ENCODE measurements at regions not wholly inside any gene's neighbourhood (a gene's known extent, or its start where the extent isn't known, plus 50 kb on each side); places are given as distances from the start of the nearest gene placed in this dataset.

DNA sequence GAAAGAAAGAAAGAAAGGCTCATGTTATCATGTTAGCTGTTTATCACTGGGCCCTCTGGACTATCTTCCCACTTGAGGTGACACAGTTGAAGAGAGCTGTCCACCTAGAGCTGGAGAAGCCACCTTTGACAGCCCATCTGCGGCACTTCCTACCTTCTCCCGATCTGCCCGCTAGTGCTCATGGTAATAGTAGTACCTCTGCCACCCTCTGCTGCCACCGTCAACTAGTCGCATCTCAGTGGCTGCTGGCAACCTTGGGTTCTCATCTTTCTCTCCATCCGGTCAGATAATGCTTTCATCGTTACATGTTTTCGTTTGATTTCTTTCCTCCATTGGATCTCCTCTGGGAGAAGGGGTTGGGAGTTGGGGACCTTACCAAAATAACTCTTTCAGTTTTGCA is 63.2 kb upstream of the COPS8 start:
- TF ChIP-seq FOXM1 (IDR thresholded peaks at IDR 0.05; ENCODE audit: borderline replicate concordance, low read depth) (no peak), CEBPB (IDR thresholded peaks at IDR 0.05) (no peak), RAD21 (IDR thresholded peaks at IDR 0.05; ENCODE audit: low read depth) (no peak), TCF12 (IDR thresholded peaks at IDR 0.05; ENCODE audit: low read depth) (no peak), ZBTB7A (IDR thresholded peaks at IDR 0.05; ENCODE audit: low read depth) (no peak)
- TF ChIP-seq, protein P1, sequence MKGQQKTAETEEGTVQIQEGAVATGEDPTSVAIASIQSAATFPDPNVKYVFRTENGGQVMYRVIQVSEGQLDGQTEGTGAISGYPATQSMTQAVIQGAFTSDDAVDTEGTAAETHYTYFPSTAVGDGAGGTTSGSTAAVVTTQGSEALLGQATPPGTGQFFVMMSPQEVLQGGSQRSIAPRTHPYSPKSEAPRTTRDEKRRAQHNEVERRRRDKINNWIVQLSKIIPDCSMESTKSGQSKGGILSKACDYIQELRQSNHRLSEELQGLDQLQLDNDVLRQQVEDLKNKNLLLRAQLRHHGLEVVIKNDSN (IDR thresholded peaks at IDR 0.05), result no peak

DNA sequence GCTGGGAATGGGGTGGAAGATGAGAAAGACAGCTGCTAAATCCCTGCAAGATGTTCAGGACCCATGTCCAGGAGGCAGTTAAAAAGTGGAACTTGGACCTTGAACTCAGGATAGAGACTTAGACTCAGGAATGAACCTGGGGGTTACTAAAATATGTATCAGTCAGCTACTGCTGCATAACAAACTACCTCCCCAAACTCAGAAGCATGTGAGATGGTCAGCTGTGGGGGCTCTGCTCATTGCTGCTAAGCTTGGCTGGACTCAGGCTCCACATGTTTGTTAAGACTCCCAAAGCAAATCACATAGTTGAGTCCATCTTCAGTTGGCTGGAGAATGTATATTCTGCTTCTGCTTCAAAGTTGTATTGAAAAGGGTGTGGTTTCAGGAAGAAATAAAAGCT is 61.4 kb upstream of the COPS8 start:
- TF ChIP-seq TAF1 (IDR thresholded peaks at IDR 0.05; ENCODE audit: low read depth) (no peak), TCF12 (IDR thresholded peaks at IDR 0.05; ENCODE audit: low read depth) (no peak), CREB1 (IDR thresholded peaks at IDR 0.05; ENCODE audit: low read depth) (no peak), EP300 (IDR thresholded peaks at IDR 0.05; ENCODE audit: borderline replicate concordance) (no peak), TEAD4 (IDR thresholded peaks at IDR 0.05) (no peak), NFIC (IDR thresholded peaks at IDR 0.05) (no peak), ZBTB7A (IDR thresholded peaks at IDR 0.05; ENCODE audit: low read depth) (no peak), FOXM1 (IDR thresholded peaks at IDR 0.05; ENCODE audit: borderline replicate concordance, low read depth) (no peak), RAD21 (IDR thresholded peaks at IDR 0.05; ENCODE audit: low read depth) (no peak)
- TF ChIP-seq, protein P2, sequence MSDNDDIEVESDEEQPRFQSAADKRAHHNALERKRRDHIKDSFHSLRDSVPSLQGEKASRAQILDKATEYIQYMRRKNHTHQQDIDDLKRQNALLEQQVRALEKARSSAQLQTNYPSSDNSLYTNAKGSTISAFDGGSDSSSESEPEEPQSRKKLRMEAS (IDR thresholded peaks at IDR 0.05), result no peak
- TF ChIP-seq, protein P1 (IDR thresholded peaks at IDR 0.05), result no peak

DNA sequence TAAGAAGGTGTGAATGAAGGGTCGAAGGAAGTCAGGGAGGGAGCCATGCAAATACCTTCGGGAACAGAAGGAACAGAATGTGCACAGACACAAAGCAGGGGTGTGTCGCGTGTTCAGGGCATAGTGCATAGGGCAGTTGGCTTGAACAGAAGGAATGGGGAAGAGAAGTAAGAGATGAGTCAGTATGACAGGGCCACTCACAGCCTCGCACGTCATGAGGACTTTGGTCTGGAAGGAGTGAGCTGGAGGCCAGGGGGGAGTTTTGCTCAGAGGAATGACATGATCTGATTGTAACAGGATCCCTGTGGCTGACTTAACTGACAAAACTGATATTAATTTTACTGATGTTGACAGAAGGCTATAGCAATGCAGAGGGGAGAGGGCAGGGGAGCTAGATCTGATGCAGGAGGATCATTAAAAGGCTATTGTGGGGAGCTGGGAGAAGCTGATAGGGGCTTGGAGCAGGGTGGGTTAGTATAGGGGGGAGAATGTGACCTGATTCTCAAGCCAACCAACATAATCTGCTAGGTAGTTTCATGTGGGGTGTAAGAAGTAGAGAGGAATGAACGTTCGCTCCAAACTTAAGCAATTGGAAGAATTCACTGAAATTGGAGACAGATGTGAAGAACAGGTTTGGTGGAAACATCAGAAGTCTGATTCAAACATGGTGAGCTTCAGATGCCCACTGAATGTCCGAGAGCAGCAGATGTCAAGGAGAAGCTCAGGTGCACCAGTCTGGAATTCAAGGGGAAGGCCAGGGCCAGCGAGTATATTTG is 60.4 kb upstream of the COPS8 start:
- TF ChIP-seq, protein P2 (IDR thresholded peaks at IDR 0.05), result no peak
- TF ChIP-seq ZBTB7A (IDR thresholded peaks at IDR 0.05; ENCODE audit: low read depth), result no peak
- TF ChIP-seq CREB1 (IDR thresholded peaks at IDR 0.05; ENCODE audit: low read depth), result no peak
- TF ChIP-seq CEBPB (IDR thresholded peaks at IDR 0.05), result no peak
- TF ChIP-seq, protein P3, sequence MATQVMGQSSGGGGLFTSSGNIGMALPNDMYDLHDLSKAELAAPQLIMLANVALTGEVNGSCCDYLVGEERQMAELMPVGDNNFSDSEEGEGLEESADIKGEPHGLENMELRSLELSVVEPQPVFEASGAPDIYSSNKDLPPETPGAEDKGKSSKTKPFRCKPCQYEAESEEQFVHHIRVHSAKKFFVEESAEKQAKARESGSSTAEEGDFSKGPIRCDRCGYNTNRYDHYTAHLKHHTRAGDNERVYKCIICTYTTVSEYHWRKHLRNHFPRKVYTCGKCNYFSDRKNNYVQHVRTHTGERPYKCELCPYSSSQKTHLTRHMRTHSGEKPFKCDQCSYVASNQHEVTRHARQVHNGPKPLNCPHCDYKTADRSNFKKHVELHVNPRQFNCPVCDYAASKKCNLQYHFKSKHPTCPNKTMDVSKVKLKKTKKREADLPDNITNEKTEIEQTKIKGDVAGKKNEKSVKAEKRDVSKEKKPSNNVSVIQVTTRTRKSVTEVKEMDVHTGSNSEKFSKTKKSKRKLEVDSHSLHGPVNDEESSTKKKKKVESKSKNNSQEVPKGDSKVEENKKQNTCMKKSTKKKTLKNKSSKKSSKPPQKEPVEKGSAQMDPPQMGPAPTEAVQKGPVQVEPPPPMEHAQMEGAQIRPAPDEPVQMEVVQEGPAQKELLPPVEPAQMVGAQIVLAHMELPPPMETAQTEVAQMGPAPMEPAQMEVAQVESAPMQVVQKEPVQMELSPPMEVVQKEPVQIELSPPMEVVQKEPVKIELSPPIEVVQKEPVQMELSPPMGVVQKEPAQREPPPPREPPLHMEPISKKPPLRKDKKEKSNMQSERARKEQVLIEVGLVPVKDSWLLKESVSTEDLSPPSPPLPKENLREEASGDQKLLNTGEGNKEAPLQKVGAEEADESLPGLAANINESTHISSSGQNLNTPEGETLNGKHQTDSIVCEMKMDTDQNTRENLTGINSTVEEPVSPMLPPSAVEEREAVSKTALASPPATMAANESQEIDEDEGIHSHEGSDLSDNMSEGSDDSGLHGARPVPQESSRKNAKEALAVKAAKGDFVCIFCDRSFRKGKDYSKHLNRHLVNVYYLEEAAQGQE (IDR thresholded peaks at IDR 0.05; ENCODE audit: low read depth), result no peak
- no peak for TF ChIP-seq TAF1 (IDR thresholded peaks at IDR 0.05; ENCODE audit: low read depth)
- no peak for TF ChIP-seq RAD21 (IDR thresholded peaks at IDR 0.05; ENCODE audit: low read depth)

DNA sequence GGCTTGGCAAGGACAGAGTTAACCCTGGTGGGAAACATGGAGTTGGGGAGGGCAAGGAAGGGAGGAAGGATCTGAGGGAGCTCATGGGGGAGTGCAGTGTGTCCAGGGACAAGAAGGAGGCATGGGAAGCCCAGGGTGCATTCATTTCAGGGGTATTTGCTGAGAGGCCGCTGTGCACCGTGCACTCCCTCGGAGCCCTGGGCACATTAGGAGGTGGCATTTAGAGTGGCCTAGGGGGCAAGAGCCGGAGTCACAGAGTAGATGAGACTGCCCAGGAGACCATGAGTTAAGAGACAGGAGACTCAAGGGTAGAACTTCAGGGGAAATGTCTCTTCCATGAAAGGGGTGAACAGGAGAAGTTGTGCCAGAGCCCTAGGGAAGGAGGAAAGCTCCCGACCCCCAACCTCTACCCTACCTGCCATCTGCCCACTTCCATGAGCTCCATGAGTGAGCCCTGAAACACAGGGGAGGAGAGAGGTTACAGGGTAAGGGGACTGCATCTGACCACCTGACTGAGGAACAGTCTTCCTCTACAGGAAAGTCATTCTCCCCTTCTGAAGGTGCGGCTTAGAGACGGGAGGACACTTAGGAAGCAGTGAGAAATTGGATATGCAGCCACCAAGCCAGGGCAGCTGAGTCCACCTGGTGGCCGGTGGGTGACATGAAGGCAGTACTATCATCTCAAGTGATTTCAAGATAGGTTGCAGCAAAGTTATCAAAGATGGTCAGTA is 58.5 kb upstream of the COPS8 start:
- peak; percentile 91 for TF ChIP-seq RAD21 (IDR thresholded peaks at IDR 0.05; ENCODE audit: low read depth)
- TF ChIP-seq, protein P2 (IDR thresholded peaks at IDR 0.05), result no peak
- no peak for TF ChIP-seq TEAD4 (IDR thresholded peaks at IDR 0.05)

DNA sequence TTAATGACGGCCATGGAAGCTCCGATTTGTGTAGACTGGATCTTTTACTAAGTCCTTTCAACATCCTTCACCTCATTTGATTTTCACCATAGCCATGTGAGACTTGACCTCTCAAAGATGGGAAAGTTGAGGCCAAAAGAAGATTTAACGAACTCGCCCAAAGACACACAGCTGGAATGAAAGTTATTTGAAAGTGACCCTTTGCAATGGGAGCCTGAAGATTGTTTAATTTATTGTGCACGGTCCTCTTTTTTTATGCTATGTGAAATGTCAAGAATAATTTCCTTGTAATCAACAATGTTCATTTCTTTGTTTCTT is 58.0 kb upstream of the COPS8 start:
- TF ChIP-seq CREB1 (IDR thresholded peaks at IDR 0.05; ENCODE audit: low read depth) (no peak), EP300 (IDR thresholded peaks at IDR 0.05; ENCODE audit: borderline replicate concordance) (no peak), CEBPB (IDR thresholded peaks at IDR 0.05) (no peak), ZBTB7A (IDR thresholded peaks at IDR 0.05; ENCODE audit: low read depth) (no peak), TEAD4 (IDR thresholded peaks at IDR 0.05) (no peak), RAD21 (IDR thresholded peaks at IDR 0.05; ENCODE audit: low read depth) (no peak), YY1 (IDR thresholded peaks at IDR 0.05; ENCODE audit: low read depth) (no peak), FOXM1 (IDR thresholded peaks at IDR 0.05; ENCODE audit: borderline replicate concordance, low read depth) (no peak), TCF12 (IDR thresholded peaks at IDR 0.05; ENCODE audit: low read depth) (no peak)
- TF ChIP-seq, protein P2 (IDR thresholded peaks at IDR 0.05), result no peak
- TF ChIP-seq, protein P1 (IDR thresholded peaks at IDR 0.05), result no peak
- TF ChIP-seq, protein P3 (IDR thresholded peaks at IDR 0.05; ENCODE audit: low read depth), result no peak

Measured in Ishikawa (cell line).